OCI-LY7 (cell line): ENCODE measurements at regions not wholly inside any gene's neighbourhood (a gene's known extent, or its start where the extent isn't known, plus 50 kb on each side); places are given as distances from the start of the nearest gene placed in this dataset.

Experiments
- EZH2phosphoT487 ChIP-seq: fragments of 200-600 bp; sonication (generic); IDR thresholded peaks from 2 replicates; pipeline ENCODE4 v1.6.1; 2018; ENCODE audit warnings: low read depth, borderline replicate concordance, mild to moderate bottlenecking, mixed run types, antibody characterized with exemption, low read length, moderate library complexity, mixed read lengths
- TF ChIP-seq, protein P1 (sequence below): fragments of 200-600 bp; sonication (generic); conservative IDR thresholded peaks from 2 replicates; pipeline ENCODE4 v1.5.1; 2014; ENCODE audit warnings: mild to moderate bottlenecking, antibody characterized with exemption, low read length, moderate library complexity, mixed read lengths

DNA sequence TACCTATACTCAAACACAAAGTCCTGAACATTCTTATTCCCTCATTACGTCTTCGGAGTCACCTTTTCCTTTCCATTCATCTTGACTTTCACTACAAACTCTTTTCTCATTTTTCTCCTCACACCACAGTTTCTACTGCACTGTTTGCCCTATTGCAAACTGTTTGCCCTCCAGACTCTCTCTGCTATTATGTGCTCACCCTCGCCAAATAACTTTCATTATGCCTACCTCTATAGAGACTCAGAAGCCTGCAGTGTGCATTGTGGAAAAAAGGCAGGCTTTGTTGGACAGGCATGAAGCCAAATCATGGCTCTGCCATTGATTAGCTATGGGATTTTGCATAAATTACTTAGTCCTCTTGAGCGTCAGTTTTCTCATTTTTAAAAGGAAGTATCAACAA lies 246.6 kb upstream of the CCDC196 start:
- TF ChIP-seq, protein P1, sequence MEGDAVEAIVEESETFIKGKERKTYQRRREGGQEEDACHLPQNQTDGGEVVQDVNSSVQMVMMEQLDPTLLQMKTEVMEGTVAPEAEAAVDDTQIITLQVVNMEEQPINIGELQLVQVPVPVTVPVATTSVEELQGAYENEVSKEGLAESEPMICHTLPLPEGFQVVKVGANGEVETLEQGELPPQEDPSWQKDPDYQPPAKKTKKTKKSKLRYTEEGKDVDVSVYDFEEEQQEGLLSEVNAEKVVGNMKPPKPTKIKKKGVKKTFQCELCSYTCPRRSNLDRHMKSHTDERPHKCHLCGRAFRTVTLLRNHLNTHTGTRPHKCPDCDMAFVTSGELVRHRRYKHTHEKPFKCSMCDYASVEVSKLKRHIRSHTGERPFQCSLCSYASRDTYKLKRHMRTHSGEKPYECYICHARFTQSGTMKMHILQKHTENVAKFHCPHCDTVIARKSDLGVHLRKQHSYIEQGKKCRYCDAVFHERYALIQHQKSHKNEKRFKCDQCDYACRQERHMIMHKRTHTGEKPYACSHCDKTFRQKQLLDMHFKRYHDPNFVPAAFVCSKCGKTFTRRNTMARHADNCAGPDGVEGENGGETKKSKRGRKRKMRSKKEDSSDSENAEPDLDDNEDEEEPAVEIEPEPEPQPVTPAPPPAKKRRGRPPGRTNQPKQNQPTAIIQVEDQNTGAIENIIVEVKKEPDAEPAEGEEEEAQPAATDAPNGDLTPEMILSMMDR = no peak
- TF ChIP-seq EZH2phosphoT487 = no peak
